Neural cell (in vitro differentiated cells): ENCODE measurements at regions not wholly inside any gene's neighbourhood (a gene's known extent, or its start where the extent isn't known, plus 50 kb on each side); places are given as distances from the start of the nearest gene placed in this dataset.
"Not testable (repeated sequence)": the region's sequence is repeated elsewhere in the genome, so short reads cannot be mapped to it uniquely, and the experiment has no call there.

Source experiments
- EP300 ChIP-seq: fragments of 450-650 bp; conservative IDR thresholded peaks from 2 replicates; pipeline ENCODE4 v1.6.1; 2014; ENCODE audit warnings: antibody characterized with exemption, mild to moderate bottlenecking, moderate library complexity; ENCODE audit not compliant: poor library complexity, severe bottlenecking
- EZH2 ChIP-seq: fragments of 200-600, 300-800 bp; shearing (Covaris generic), sonication (generic); IDR thresholded peaks from 2 replicates; pipeline ENCODE4 v1.6.1; 2014; ENCODE audit warnings: antibody characterized with exemption, low read length, borderline replicate concordance, mild to moderate bottlenecking; ENCODE audit not compliant: insufficient read depth, poor library complexity, severe bottlenecking
- POLR2AphosphoS5 ChIP-seq: IDR thresholded peaks from 2 replicates; pipeline ENCODE4 v1.6.1; 2012
- SMC3 ChIP-seq: fragments of 450-650 bp; conservative IDR thresholded peaks from 2 replicates; pipeline ENCODE4 v1.6.1; 2014; ENCODE audit warnings: antibody characterized with exemption, mild to moderate bottlenecking, moderate library complexity; ENCODE audit not compliant: poor library complexity
- TAF1 ChIP-seq: IDR thresholded peaks from 2 replicates; pipeline ENCODE4 v1.6.1; 2012; ENCODE audit warnings: low read depth
- TF ChIP-seq, protein P1 (sequence below): fragments of 450-650 bp; IDR thresholded peaks from 2 replicates; pipeline ENCODE4 v1.5.1; 2014; ENCODE audit warnings: antibody characterized with exemption, mild to moderate bottlenecking, moderate library complexity; ENCODE audit not compliant: poor library complexity, severe bottlenecking

GRCh38 chr2:87198422-87198821 lies 176.8 kb upstream of the PLGLB1 start:
- TF ChIP-seq, protein P1, sequence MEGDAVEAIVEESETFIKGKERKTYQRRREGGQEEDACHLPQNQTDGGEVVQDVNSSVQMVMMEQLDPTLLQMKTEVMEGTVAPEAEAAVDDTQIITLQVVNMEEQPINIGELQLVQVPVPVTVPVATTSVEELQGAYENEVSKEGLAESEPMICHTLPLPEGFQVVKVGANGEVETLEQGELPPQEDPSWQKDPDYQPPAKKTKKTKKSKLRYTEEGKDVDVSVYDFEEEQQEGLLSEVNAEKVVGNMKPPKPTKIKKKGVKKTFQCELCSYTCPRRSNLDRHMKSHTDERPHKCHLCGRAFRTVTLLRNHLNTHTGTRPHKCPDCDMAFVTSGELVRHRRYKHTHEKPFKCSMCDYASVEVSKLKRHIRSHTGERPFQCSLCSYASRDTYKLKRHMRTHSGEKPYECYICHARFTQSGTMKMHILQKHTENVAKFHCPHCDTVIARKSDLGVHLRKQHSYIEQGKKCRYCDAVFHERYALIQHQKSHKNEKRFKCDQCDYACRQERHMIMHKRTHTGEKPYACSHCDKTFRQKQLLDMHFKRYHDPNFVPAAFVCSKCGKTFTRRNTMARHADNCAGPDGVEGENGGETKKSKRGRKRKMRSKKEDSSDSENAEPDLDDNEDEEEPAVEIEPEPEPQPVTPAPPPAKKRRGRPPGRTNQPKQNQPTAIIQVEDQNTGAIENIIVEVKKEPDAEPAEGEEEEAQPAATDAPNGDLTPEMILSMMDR = not testable (repeated sequence)
- TF ChIP-seq POLR2AphosphoS5, EZH2, TAF1, EP300, SMC3: not testable (repeated sequence)
